Testis (tissue), 2 donors: ENCODE measurements at regions not wholly inside any gene's neighbourhood (a gene's known extent, or its start where the extent isn't known, plus 50 kb on each side); places are given as distances from the start of the nearest gene placed in this dataset.

Source experiments
- DNase-seq: peaks from one replicate; pipeline ENCODE4 v3.0.0-alpha.2; 2019
- H3K27ac ChIP-seq, 2 donors: fragments of 200-600 bp; sonication (generic); one replicate each; pipeline ENCODE4 v1.5.1; 2019
- H3K27me3 ChIP-seq: fragments of 200-600 bp; sonication (generic); one replicate; pipeline ENCODE4 v1.5.1; 2019
- H3K36me3 ChIP-seq: fragments of 200-600 bp; sonication (generic); one replicate; pipeline ENCODE4 v1.5.1; 2017; ENCODE audit warnings: low read depth; ENCODE audit errors: missing control alignments
- H3K4me1 ChIP-seq: fragments of 200-600 bp; sonication (generic); one replicate; pipeline ENCODE4 v1.5.1; 2019
- H3K4me3 ChIP-seq, 2 donors: fragments of 200-600 bp; sonication (generic); one replicate each; pipeline ENCODE4 v1.5.1; 2017 to 2019
- H3K9me3 ChIP-seq: fragments of 200-600 bp; sonication (generic); one replicate; pipeline ENCODE4 v1.5.1; 2017
- POLR2A ChIP-seq: fragments of 450-650 bp; IDR thresholded peaks from one replicate; pipeline ENCODE4 v1.6.1; 2017; ENCODE audit warnings: antibody characterized with exemption, mild to moderate bottlenecking, moderate library complexity
- WGBS, 2 donors: methylation state at CpG; one replicate each; pipeline ENCODE4 v1.1.5; 2018; 5-methylcytosine and 5-hydroxymethylcytosine counted together
- intact Hi-C: fragments of 100-400 bp; cut with DNase I; formaldehyde crosslinking; loops from one replicate; pipeline ENCODE4 v1.15.1; 2023; ENCODE audit warnings: low total_unique reads
- TF ChIP-seq, protein P1 (sequence below), 3 experiments: fragments of 450-650 bp in 2 of 3; fragments of 200-600 bp in 1 of 3; sonication (generic) in 1 of 3; IDR thresholded peaks; one replicate each; pipeline ENCODE4 v1.5.1; 2016 to 2019; ENCODE audit warnings: antibody characterized with exemption in 3 of 3, mild to moderate bottlenecking in 2 of 3, moderate library complexity in 1 of 3

DNA sequence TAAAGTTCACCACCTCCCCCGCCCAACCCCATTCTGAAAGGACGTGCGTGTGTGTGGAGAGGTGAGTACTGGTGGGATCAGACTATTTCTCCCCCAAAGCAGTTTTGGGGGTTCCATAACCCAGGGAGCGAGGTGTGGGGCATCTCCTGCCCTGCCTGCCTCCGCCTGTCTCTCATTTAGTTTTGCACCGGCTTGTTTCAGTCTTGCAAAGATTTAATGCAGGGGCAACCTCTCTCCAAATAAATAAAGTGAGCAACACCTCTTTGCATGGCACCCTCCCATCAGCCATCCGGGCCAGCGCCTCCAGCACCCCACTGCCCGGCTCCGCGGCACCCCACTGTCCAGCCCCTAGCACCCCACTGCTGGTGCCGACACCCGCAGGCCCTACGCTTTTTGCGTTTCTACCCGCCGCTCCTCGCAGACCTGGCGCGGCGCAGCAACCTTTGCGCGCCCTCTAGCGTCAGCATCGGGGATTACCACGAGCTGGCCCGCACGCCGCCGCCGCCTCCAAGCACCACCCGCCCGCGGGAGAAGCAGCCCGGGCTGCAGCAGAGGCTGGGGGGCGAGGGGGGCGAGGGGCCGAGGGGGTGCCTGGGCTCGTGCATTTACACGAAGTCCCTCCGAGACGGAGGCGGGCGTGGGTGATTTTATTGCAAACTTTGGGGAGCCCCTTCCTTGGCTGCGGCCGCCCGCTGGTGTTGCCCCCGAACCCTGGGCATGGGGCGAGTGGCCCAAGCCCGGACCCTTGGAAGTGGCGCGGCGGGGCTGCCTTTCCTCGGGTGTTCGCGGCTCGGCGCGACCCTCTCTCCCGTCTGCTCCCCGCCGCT, 55.8 kb upstream of the VRK1 start:
- H3K27ac ChIP-seq: no peak overlapping the region
- peak; percentile 79 for DNase-seq
- H3K27me3 ChIP-seq: no peaks in the 10 kb centered on the region
- no peaks in the 10 kb centered on the region for H3K9me3 ChIP-seq
- H3K4me1 ChIP-seq: peaks cover 17% of the 10 kb centered on the region
- TF ChIP-seq, protein P1, sequence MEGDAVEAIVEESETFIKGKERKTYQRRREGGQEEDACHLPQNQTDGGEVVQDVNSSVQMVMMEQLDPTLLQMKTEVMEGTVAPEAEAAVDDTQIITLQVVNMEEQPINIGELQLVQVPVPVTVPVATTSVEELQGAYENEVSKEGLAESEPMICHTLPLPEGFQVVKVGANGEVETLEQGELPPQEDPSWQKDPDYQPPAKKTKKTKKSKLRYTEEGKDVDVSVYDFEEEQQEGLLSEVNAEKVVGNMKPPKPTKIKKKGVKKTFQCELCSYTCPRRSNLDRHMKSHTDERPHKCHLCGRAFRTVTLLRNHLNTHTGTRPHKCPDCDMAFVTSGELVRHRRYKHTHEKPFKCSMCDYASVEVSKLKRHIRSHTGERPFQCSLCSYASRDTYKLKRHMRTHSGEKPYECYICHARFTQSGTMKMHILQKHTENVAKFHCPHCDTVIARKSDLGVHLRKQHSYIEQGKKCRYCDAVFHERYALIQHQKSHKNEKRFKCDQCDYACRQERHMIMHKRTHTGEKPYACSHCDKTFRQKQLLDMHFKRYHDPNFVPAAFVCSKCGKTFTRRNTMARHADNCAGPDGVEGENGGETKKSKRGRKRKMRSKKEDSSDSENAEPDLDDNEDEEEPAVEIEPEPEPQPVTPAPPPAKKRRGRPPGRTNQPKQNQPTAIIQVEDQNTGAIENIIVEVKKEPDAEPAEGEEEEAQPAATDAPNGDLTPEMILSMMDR (IDR thresholded peaks at IDR 0.05): peak; percentile 71 to 92 (median 74)
- TF ChIP-seq POLR2A: no peak
- intact Hi-C loops: loop anchor here (10.0 kb wide), 1 partner anchor 177 kb away; no protein-coding TSS in a partner anchor
- 1 to 3% methylated on average over 37 to 62 of the region's 62 CpGs for WGBS, 2 donors
- H3K4me3 ChIP-seq: peak overlapping the region; percentile 31 to 48
- no peaks in the 10 kb centered on the region for H3K36me3 ChIP-seq

DNA sequence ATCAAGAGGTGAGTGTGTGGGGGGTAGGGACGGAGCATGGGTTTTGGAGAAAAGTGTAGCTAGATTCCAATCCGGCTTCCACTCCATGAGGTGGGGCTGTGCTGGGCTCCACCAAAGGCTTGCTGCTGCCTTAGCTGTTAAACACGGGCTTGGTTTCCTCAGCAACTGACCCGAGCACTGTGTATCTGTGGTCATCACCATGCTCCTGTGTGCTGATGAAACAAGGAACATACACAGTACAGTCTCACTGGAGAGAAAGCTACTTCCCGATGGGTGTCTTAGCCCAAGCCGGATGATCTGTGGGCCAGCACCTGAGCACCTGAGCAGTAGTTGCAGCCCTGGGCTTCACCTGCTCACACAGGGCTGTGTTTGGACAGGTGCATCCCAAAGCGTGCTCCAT, 52.9 kb upstream of the VRK1 start:
- Histone ChIP-seq H3K4me1 (peaks cover 16% of the 10 kb centered on the region), H3K36me3 (no peaks in the 10 kb centered on the region), H3K4me3 (no peak overlapping the region), H3K9me3 (no peaks in the 10 kb centered on the region), H3K27me3 (no peaks in the 10 kb centered on the region), H3K27ac (no peak overlapping the region)
- DNase-seq: no peak
- WGBS, 2 donors: 79 to 84% methylated on average over 4 to 7 of the region's 7 CpGs
- intact Hi-C loops: loop anchor here (10.0 kb wide), 1 partner anchor 179 kb away; no protein-coding TSS in a partner anchor
- TF ChIP-seq, protein P1 (IDR thresholded peaks at IDR 0.05): no peak
- no peak for TF ChIP-seq POLR2A

DNA sequence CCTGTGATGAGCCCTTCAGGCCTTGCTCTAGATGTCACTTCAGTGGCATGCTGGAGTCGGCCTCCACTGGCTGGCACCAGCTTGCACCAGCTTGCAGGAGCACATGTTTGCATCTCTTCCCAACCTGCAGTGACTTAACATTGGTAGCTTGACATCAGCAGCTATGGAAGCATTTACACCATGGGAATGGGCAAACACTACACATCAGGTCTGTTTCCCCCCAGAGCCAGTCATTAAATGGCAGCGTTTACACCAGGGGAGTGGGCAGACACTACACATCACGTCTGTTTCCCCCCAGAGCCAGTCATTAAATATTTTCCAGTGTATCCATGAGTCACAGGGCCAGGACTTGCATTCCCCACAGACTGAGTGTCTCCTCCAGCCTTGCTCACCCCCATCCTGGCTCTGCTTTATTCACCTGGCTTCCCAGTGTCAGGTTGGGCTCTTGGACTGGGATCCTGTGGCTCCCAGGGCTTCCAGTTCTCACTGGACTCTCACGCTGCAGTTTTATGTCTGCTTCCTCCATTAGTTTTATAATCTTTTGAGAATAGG, 51.6 kb upstream of the VRK1 start:
- no peaks in the 10 kb centered on the region for H3K36me3 ChIP-seq
- WGBS, 2 donors: 83 to 91% methylated on average over 2 to 4 of the region's 4 CpGs
- TF ChIP-seq POLR2A: no peak
- TF ChIP-seq, protein P1 (IDR thresholded peaks at IDR 0.05): no peak
- peaks cover 6% of the 10 kb centered on the region for H3K4me1 ChIP-seq
- no peak overlapping the region for H3K4me3 ChIP-seq
- H3K27me3 ChIP-seq: no peaks in the 10 kb centered on the region
- no peak for DNase-seq
- intact Hi-C loops: loop anchor here (10.0 kb wide), 1 partner anchor 181 kb away; no protein-coding TSS in a partner anchor
- no peaks in the 10 kb centered on the region for H3K9me3 ChIP-seq
- no peak overlapping the region for H3K27ac ChIP-seq

DNA sequence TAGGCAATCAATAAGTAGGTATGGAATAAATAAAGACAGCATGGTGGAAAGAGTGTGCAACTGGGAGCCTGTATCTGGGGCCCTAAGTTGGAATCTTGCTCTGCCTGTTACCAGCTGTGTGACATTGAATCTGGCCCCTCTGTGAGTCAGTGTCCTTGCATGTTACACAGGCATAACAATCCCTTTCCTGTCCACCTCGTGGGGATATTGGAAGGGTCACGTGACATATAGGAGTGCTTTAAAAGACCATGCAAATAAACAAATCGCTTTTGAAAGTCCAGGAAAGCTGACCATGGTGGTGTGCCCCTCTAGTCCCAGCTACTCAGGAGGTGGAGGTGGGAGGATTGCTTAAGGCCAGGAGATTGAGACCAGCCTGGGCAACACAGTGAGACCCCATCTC, 51.1 kb upstream of the VRK1 start:
- Histone ChIP-seq H3K27me3 (no peaks in the 10 kb centered on the region), H3K4me3 (no peak overlapping the region), H3K27ac (no peak overlapping the region), H3K36me3 (no peaks in the 10 kb centered on the region), H3K9me3 (no peaks in the 10 kb centered on the region), H3K4me1 (peaks cover 6% of the 10 kb centered on the region)
- no peak for DNase-seq
- TF ChIP-seq POLR2A: no peak
- TF ChIP-seq, protein P1 (IDR thresholded peaks at IDR 0.05): no peak
- 21 to 80% methylated on average over 3 of the region's 3 CpGs for WGBS, 2 donors
- intact Hi-C loops: loop anchor here (10.0 kb wide), 1 partner anchor 181 kb away; no protein-coding TSS in a partner anchor
